ENCODE measurements at regions not wholly inside any gene's neighbourhood (a gene's known extent, or its start where the extent isn't known, plus 50 kb on each side); places are given as distances from the start of the nearest gene placed in this dataset.
"Not testable (repeated sequence)": the region's sequence is repeated elsewhere in the genome, so short reads cannot be mapped to it uniquely, and the experiment has no call there.

DNA sequence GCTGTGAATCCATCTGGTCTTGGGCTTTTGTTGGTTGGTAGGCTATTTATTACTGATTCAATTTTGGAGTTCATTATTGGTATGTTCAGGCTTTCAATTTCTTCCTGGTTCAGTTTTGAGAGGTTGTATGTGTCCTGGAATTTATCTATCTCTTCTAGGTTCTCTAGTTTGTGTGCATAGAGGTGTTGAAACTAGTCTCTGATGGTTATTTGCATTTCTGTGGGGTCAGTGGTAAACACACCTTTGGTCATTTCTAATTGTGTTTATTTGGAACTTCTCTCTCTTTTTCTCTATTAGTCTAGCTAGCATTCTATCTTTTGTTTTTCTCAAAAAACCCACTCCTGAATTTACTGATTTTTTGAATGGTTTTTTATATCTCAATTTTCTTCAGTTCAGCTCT lies 70.1 kb upstream of the IRAK1BP1 start:
- no peak overlapping the region for H3K4me2 ChIP-seq (ENCODE audit: insufficient read depth, low read length)
- ATAC-seq (ENCODE audit: insufficient read depth, low read depth), result no peak
- H3K4me1 ChIP-seq (ENCODE audit: insufficient read depth, low read length), result no peaks in the 10 kb centered on the region
- no peak overlapping the region for H2AFZ ChIP-seq (ENCODE audit: low read depth, low read length)
- H4K20me1 ChIP-seq (ENCODE audit: insufficient read depth, low read length), result no peaks in the 10 kb centered on the region
- H3K79me2 ChIP-seq (ENCODE audit: insufficient read depth, low read length), result no peaks in the 10 kb centered on the region
- no peaks in the 10 kb centered on the region for H3K36me3 ChIP-seq (ENCODE audit: insufficient read depth, low read length)
- no peaks in the 10 kb centered on the region for H3K27me3 ChIP-seq (ENCODE audit: insufficient read depth, low read length, poor library complexity)
- peaks cover 2% of the 10 kb centered on the region for H3K9me3 ChIP-seq (ENCODE audit: insufficient read depth, low read length, severe bottlenecking)
- H3K9ac ChIP-seq (ENCODE audit: low read depth, low read length), result no peak overlapping the region
- H3K4me3 ChIP-seq (ENCODE audit: low read depth in 1 of 2, low read length in 2 of 2), result no peak overlapping the region
- TF ChIP-seq EZH2 (IDR thresholded peaks at IDR 0.05; ENCODE audit: borderline replicate concordance, low read depth, low read length, severe bottlenecking), result no peak
- TF ChIP-seq, protein P1, sequence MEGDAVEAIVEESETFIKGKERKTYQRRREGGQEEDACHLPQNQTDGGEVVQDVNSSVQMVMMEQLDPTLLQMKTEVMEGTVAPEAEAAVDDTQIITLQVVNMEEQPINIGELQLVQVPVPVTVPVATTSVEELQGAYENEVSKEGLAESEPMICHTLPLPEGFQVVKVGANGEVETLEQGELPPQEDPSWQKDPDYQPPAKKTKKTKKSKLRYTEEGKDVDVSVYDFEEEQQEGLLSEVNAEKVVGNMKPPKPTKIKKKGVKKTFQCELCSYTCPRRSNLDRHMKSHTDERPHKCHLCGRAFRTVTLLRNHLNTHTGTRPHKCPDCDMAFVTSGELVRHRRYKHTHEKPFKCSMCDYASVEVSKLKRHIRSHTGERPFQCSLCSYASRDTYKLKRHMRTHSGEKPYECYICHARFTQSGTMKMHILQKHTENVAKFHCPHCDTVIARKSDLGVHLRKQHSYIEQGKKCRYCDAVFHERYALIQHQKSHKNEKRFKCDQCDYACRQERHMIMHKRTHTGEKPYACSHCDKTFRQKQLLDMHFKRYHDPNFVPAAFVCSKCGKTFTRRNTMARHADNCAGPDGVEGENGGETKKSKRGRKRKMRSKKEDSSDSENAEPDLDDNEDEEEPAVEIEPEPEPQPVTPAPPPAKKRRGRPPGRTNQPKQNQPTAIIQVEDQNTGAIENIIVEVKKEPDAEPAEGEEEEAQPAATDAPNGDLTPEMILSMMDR (IDR thresholded peaks at IDR 0.05; ENCODE audit: borderline replicate concordance, extremely low read depth, low read length, poor library complexity, severe bottlenecking), result no peak
- no peak for DNase-seq
- H3K27ac ChIP-seq (ENCODE audit: low read length), result no peak overlapping the region

DNA sequence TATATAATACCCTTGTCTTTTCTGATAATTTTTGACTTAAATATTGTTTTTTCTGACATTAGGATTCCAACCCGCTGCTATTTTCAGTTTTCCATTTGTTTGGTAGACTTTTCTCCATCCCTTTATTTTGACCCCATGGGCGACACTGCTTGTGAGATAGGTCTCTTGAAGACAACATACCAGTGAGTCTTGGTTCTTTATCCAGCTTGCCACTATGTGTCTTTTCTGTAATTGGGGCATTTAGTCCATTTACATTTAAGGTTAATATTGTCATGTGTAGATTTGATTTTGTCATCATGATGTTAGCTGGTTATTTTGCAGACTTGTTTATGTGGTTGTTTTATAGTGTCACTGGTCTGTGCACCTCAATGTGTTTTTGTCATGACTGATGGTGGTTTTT lies 67.7 kb upstream of the IRAK1BP1 start:
- no peak for ATAC-seq (ENCODE audit: insufficient read depth, low read depth)
- TF ChIP-seq, protein P1 (IDR thresholded peaks at IDR 0.05; ENCODE audit: borderline replicate concordance, extremely low read depth, low read length, poor library complexity, severe bottlenecking), result no peak
- no peak for TF ChIP-seq EZH2 (IDR thresholded peaks at IDR 0.05; ENCODE audit: borderline replicate concordance, low read depth, low read length, severe bottlenecking)
- no peak overlapping the region for H3K27ac ChIP-seq (ENCODE audit: low read length)

DNA sequence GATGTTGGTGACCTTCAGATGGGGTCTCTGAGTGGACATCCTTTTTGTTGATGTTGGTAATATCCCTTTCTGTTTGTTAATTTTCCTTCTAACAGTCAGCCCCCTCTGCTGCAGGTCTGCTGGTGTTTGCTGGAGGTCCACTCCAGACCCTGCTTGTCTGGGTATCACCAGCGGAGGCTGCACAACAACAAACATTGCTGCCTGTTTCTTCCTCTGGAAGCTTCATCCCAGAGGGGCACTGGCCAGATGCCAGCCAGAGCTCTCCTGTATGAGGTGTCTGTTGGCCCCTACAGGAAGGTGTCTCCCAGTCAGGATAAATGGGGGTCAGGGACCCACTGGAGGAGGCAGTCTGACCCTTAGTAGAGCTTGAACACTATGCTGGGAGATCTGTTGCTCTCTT lies 60.6 kb upstream of the IRAK1BP1 start:
- H3K4me1 ChIP-seq (ENCODE audit: insufficient read depth, low read length); H4K20me1 ChIP-seq (ENCODE audit: insufficient read depth, low read length); ATAC-seq (ENCODE audit: insufficient read depth, low read depth); H3K36me3 ChIP-seq (ENCODE audit: insufficient read depth, low read length); H3K9me3 ChIP-seq (ENCODE audit: insufficient read depth, low read length, severe bottlenecking); H3K4me2 ChIP-seq (ENCODE audit: insufficient read depth, low read length); DNase-seq; H3K79me2 ChIP-seq (ENCODE audit: insufficient read depth, low read length); H3K9ac ChIP-seq (ENCODE audit: low read depth, low read length); H3K4me3 ChIP-seq (ENCODE audit: low read depth in 1 of 2, low read length in 2 of 2); H3K27ac ChIP-seq (ENCODE audit: low read length); H3K27me3 ChIP-seq (ENCODE audit: insufficient read depth, low read length, poor library complexity); H2AFZ ChIP-seq (ENCODE audit: low read depth, low read length): not testable (repeated sequence)

More for the DNA sequence above, 67.7 kb upstream of the IRAK1BP1 start:
- H3K27me3 ChIP-seq (ENCODE audit: insufficient read depth, low read length, poor library complexity), result no peaks in the 10 kb centered on the region
- H3K4me2 ChIP-seq (ENCODE audit: insufficient read depth, low read length), result no peak overlapping the region
- H3K4me3 ChIP-seq (ENCODE audit: low read depth in 1 of 2, low read length in 2 of 2), result no peak overlapping the region
- H3K9me3 ChIP-seq (ENCODE audit: insufficient read depth, low read length, severe bottlenecking), result peaks cover 2% of the 10 kb centered on the region
- DNase-seq, result no peak
- no peak overlapping the region for H3K9ac ChIP-seq (ENCODE audit: low read depth, low read length)
- no peaks in the 10 kb centered on the region for H3K79me2 ChIP-seq (ENCODE audit: insufficient read depth, low read length)
- no peaks in the 10 kb centered on the region for H4K20me1 ChIP-seq (ENCODE audit: insufficient read depth, low read length)
- H2AFZ ChIP-seq (ENCODE audit: low read depth, low read length), result no peak overlapping the region
- no peaks in the 10 kb centered on the region for H3K36me3 ChIP-seq (ENCODE audit: insufficient read depth, low read length)
- no peaks in the 10 kb centered on the region for H3K4me1 ChIP-seq (ENCODE audit: insufficient read depth, low read length)

DNA sequence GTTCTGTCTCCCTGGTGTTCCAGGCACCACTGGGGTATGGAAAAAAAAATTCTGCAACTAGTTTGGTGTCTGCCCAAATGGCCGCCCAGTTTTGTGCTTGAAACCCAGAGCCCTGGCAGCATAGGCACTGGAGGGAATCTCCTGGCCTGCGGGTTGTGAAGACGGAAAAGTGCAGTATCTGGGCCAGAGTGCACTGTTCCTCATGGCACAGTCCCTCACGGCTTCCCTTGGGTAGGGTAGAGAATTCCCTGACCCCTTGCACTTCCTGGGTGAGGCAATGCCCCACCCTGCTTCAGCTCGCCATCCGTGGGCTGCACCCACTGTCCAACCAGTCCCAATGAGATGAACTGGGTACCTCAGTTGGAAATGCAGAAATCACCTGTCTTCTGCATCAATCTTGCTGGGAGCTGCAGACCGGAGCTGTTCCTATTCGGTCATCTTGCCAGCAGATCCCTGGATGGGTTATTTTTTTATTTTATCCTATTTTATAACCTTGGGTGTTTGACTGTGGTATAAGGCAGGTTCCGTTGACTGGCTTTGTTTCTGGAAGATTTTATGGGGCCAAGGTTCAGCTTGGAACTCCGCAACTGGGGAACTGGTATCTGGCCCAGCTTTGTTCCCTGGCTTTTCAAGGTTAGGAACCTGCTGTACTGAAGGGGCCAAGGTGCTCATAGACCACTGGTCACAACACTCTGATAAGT lies 59.5 kb upstream of the IRAK1BP1 start:
- not testable (repeated sequence) for H2AFZ ChIP-seq (ENCODE audit: low read depth, low read length); H3K9me3 ChIP-seq (ENCODE audit: insufficient read depth, low read length, severe bottlenecking); H3K4me1 ChIP-seq (ENCODE audit: insufficient read depth, low read length); ATAC-seq (ENCODE audit: insufficient read depth, low read depth); H3K4me3 ChIP-seq (ENCODE audit: low read depth in 1 of 2, low read length in 2 of 2); H3K79me2 ChIP-seq (ENCODE audit: insufficient read depth, low read length); H3K36me3 ChIP-seq (ENCODE audit: insufficient read depth, low read length); H3K4me2 ChIP-seq (ENCODE audit: insufficient read depth, low read length); H3K9ac ChIP-seq (ENCODE audit: low read depth, low read length); H4K20me1 ChIP-seq (ENCODE audit: insufficient read depth, low read length); H3K27me3 ChIP-seq (ENCODE audit: insufficient read depth, low read length, poor library complexity); H3K27ac ChIP-seq (ENCODE audit: low read length); DNase-seq

Data from DND-41 (cell line).